Stimulated activated CD8-positive, alpha-beta memory T cell treated with anti-CD3 and anti-CD28 coated beads, Interleukin-7, amount 100 ng/mL, for 1 hour (primary cell): ENCODE measurements at regions not wholly inside any gene's neighbourhood (a gene's known extent, or its start where the extent isn't known, plus 50 kb on each side); places are given as distances from the start of the nearest gene placed in this dataset.
"Not testable (repeated sequence)": the region's sequence is repeated elsewhere in the genome, so short reads cannot be mapped to it uniquely, and the experiment has no call there.

ENCODE experiments used
- DNase-seq, 2 donors: peaks; one replicate each; pipeline ENCODE4 v3.0.0-alpha.2; 2020; ENCODE audit warnings: low read depth in 2 of 2

DNA sequence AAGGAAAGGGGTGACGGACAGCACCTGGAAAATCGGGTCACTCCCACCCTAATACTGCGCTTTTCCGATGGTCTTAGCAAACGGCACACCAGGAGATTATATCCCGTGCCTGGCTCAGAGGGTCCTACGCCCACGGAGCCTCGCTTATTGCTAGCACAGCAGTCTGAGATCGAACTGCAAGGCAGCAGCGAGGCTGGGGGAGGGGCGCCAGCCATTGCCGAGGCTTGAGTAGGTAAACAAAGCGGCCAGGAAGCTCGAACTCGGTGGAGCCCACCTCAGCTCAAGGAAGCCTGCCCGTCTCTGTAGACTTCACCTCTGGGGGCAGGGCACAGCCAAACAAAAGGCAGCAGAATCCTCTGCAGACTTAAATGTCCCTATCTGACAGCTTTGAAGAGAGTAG, 91.5 kb upstream of the MBIP start:
- DNase-seq: not testable (repeated sequence)

DNA sequence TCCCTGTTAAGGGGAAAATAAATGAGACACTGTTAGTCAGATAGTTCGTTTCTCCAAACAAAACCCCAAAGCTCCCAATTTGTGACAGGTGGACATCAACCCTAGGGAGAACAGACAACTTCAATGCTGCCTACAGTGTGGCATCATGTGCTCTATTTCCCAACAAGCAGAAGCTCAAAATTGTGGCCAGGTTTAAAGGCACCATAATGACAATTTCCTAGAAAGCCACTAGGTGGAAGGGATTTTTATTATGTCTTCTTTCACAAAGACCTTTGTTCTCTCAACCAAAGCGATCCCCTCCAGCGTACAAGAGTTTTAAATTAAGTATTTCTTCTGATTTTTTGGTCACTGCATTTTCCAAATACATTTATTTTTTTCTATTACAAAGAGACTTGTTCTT, 88.0 kb upstream of the MBIP start:
- DNase-seq: no peak

DNA sequence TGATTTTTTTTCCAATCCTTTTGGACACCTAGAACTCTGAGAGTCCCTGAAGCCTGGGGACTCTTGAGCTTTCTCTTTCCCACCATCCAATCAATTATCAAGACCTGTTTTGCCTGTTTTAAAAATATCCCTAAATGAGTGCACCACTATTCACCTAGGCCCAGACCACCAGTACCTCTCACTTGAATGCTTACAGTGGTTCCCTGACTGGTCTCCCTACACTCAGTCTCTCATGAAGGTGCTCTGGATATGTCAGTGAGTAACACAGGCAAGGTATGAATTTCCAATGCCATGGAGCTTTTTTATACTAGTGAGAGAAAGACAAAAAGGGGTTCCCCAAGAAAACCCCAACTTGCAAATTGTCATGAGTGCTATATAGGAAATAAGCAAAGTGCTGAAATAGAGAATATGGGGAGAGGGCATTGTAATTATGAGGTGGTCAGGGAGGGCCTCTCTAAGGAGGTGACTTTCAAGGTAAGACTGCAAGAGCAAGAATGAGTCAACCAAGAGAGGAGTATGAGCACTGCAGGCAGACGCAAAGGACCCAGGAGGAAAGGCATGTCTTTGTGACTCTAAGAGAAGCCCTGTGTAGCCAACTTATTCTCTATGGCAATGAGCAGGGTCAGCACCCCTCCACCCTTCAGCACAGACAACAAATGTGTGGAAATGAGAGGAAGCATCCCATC, 85.3 kb upstream of the MBIP start:
- DNase-seq: no peak

DNA sequence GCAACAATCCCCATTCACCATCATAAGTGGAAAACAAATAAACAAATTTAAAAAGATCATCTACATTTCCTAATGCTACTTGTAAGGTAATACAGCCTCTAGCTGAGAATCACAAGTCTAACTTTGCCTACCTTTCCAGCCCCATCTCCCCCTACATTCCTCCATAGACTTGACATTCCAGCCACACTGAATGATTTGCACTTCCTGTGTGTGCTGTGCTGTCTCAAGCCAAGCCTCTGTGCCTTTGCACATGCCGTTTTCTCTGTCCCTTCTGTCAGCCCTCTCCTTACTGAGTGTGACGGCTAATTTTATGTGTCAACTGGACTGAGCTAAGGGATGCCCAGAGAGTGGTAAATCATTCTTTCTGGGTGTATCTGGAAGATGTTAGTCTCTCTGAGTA, 82.4 kb upstream of the MBIP start:
- DNase-seq: no peak

DNA sequence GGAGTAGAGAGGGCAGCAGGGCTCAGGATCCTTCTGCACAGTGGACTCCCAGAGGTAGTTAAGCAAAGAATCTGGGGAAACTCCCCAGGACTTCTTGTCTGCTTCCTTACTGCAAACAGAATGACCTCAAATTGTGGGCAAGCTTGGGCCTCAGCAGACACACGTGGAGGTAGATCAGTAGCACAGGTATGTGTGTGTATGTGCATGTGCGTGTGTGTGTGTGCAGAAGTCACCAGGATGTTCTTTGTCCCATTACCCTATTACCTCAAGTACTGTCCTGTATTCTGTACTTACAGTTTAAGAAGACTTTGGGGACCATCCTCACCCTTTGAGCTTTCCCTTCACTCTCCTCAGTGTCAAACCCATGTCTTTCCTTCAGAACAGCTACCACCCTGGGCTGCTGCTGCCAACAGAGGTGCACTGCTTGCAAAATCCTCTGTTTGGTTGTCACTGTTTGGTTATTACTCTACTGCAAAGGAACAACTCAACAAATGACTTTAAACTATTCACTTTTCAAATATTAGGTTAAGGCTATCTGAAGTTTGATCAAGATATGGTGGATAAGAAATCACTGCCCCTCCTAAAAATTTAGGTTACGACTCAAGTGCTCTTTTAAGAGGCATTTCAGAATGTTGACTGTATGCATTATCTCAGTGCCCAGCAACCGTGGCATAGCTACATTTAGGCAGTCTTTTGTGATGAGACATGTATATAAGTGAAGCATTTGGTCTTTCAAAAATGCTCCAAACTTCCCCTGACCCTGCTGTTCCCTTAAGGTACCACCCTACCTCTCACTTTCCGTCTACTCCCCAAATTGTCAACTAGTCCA, 78.2 kb upstream of the MBIP start:
- DNase-seq: no peak

DNA sequence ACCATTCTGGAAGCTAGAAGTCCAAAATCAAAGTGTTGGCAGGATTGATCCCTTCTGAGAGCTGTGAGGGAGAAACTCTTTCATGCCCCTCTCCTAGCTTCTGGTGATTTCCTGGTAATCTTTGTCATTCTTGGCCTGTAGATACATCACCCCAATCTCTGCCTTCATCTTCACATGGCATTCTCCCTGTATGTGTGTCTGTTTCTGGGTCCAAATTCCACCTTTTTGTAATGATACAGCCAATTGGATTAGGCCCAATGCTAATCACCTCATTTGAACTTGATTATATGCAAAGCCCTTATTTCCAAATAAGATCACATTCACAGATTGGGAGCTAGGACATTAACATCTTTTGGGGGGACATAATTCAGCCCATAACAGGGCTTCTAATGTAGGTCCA, 76.9 kb upstream of the MBIP start:
- DNase-seq: no peak

DNA sequence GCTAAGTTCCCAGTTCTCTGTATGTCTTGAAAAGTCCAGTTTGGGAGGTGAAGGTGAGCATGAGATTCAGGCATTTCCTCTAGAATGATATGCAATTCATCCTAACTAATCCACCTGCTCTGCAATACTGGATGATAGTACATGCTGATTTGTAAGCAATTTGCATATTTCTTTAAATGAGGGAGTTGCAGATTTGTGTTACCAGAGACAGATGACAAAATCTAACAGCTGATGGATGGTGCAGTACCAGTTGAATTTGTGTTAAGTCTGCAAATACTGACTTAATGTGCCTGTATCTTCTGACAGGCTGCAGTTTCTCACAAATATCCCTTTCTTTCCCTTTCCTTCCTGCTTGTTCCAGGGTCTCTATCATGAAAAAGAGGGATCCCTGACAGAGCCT, 76.4 kb upstream of the MBIP start:
- DNase-seq: no peak

DNA sequence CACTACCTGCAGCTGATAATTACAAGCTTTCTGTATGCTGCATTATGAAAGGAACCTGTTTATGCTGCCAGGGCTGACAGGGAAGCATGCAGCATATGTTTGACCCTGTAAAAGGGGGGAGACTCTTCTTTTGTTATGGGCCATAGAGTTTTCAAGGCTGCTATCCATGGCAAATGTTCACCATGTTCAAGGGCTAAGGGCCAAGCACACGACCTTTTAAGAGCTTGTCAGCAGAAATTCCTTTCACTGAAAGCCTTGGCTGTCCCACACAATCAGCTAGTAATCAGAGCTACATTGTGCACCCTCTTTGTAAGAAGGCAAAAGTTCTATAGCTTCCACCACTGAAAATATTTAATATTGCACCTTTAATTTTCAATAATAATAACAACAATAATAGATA, 74.2 kb upstream of the MBIP start:
- no peak for DNase-seq

DNA sequence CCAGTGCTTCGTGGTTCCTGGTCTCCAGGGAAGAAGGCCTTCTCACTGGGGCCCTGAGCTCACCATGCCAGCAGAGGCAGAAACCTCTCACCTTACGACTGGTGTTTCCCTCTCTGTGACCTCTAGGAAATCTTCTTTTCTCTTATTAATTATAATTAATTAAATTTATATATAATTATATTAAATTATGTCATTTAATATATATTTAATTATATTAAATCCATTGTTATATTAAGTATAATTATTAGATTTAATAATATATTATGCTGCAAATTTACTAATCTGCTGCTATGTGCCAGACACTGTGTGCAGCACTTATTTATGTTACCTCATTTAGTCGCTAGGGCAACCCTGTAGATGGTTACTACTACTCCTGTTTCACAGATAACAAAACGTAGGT, 70.3 kb upstream of the MBIP start:
- no peak for DNase-seq

DNA sequence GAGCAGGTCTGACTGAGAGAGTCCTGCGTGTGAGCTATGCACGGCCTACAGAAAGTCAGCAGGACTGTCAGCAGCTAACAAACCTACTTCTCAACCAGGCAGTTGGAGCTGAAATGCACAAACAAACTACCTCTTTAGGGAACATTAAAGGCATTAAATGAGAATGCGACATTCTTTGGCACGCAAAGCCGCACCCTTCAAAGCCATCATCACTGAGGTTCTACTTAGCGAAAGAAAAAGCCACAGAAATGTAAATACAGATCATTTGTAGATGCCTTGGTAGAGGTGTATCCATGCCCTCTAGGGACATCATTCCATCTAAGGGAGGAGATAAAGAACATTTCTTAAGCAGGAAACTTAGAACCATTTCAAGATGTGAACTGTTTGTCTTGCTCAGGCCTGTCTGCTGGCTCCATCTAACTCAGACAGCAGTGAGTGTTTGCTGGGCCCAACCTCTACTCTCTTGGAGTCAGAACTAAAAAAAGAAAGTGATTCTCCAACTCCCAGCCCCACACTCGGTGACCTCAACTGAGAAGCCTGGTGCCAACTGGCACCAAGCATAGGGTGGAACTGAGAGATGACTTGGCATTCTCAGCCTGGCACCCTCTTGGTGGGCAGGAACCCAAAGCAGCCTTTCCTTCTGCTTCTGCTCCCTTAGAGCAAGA, 63.5 kb upstream of the MBIP start:
- DNase-seq: no peak

DNA sequence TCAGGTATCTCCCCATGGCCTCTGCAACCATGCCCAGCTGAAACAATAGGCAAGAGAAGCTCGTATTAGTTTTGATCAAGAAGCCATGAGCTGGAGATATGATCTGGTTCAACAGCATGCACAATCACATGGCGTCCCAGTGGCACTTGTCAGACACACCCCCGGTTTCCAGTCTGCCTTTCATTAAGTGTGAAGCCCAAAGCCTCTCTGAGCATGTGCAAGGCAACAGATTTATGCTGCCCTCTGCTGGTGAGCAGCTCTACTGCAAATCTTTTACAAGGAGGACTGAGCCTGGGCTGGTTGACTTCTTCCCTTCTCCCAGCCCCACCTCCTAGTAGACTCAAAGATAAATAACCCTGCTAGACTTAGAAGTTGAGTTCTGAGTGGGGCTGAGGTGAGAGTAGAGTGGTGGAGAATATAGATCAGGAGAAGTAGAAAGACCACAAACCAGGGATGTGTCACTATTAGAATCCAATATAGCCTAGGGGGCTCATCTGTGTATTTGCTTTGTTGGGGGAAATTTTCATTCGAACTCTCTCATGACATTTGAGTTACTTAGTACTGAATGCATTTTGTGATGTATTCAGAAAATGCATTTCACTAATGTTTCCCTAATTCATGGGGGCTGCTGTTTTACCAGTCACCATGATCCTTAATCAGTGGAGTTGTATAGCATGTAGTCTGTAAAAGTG, 53.7 kb upstream of the MBIP start:
- peak; percentile 22 to 54 for DNase-seq
